IMR-90 (cell line): ENCODE measurements at regions not wholly inside any gene's neighbourhood (a gene's known extent, or its start where the extent isn't known, plus 50 kb on each side); places are given as distances from the start of the nearest gene placed in this dataset.

Experiments used
- FOS ChIP-seq: fragments of 150-350 bp; IDR thresholded peaks from 2 replicates; pipeline ENCODE4 v1.6.1; 2016; ENCODE audit warnings: low read depth, low read length
- MAFK ChIP-seq: IDR thresholded peaks from 2 replicates; pipeline ENCODE4 v1.6.1; 2012; ENCODE audit warnings: low read depth, low read length, improper control_type of control experiment
- NFE2L2 ChIP-seq: fragments of 150-350 bp; IDR thresholded peaks from 2 replicates; pipeline ENCODE4 v1.6.1; 2016; ENCODE audit warnings: low read depth, mild to moderate bottlenecking, low read length
- POLR2A ChIP-seq: IDR thresholded peaks from 2 replicates; pipeline ENCODE4 v1.6.1; 2012; ENCODE audit warnings: mild to moderate bottlenecking, low read depth, low read length
- RAD21 ChIP-seq: IDR thresholded peaks from 2 replicates; pipeline ENCODE4 v1.6.1; 2012; ENCODE audit warnings: low read length, improper control_type of control experiment
- RCOR1 ChIP-seq: IDR thresholded peaks from 2 replicates; pipeline ENCODE4 v1.6.1; 2012; ENCODE audit warnings: mild to moderate bottlenecking, low read length, improper control_type of control experiment; ENCODE audit not compliant: insufficient replicate concordance
- SMC3 ChIP-seq: fragments of 150-350 bp; IDR thresholded peaks from 2 replicates; pipeline ENCODE4 v1.6.1; 2016; ENCODE audit warnings: low read depth, mild to moderate bottlenecking, antibody characterized with exemption, low read length, moderate library complexity
- TF ChIP-seq, protein P1 (sequence below): conservative IDR thresholded peaks from 2 replicates; pipeline ENCODE4 v1.5.1; 2012; ENCODE audit warnings: mild to moderate bottlenecking, low read depth, low read length, improper control_type of control experiment

DNA sequence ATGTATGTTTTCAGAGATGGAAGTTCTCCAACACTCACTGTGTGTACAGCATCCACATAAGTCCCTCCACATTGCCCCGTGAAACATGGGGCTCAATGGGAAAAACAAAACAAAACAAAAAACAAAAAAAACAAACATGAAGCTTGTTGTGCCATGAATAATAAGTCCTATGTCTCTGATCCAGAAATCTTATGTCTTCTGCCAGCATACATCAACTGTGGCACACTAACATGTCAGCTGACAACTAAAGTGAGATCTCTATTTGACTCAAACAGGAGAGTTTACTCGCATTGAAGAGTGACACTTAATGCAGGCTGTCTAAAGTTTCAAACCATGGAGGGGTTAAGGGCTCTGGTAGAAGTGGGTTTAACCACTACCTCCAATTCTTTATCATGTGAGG is 180.2 kb upstream of the ROBO1 start:
- TF ChIP-seq, protein P1, sequence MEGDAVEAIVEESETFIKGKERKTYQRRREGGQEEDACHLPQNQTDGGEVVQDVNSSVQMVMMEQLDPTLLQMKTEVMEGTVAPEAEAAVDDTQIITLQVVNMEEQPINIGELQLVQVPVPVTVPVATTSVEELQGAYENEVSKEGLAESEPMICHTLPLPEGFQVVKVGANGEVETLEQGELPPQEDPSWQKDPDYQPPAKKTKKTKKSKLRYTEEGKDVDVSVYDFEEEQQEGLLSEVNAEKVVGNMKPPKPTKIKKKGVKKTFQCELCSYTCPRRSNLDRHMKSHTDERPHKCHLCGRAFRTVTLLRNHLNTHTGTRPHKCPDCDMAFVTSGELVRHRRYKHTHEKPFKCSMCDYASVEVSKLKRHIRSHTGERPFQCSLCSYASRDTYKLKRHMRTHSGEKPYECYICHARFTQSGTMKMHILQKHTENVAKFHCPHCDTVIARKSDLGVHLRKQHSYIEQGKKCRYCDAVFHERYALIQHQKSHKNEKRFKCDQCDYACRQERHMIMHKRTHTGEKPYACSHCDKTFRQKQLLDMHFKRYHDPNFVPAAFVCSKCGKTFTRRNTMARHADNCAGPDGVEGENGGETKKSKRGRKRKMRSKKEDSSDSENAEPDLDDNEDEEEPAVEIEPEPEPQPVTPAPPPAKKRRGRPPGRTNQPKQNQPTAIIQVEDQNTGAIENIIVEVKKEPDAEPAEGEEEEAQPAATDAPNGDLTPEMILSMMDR, result no peak
- no peak for TF ChIP-seq POLR2A
- no peak for TF ChIP-seq FOS
- TF ChIP-seq NFE2L2, result no peak
- TF ChIP-seq RAD21, result no peak
- no peak for TF ChIP-seq MAFK
- no peak for TF ChIP-seq SMC3
- no peak for TF ChIP-seq RCOR1
